ENCODE measurements at regions not wholly inside any gene's neighbourhood (a gene's known extent, or its start where the extent isn't known, plus 50 kb on each side); places are given as distances from the start of the nearest gene placed in this dataset.

GRCh38 chr11:35071722-35072121, 67.2 kb upstream of the CD44 start:
- no peak overlapping the region for H3K4me3 ChIP-seq (ENCODE audit: low read depth, low read length)
- ChIA-PET POLR2A (no interaction called here), CTCF (interaction anchor here (1.0 kb wide), 1 partner anchor 13 kb away, joined by 3 read pairs; no protein-coding TSS in a partner anchor)
- TF ChIP-seq, protein P1, sequence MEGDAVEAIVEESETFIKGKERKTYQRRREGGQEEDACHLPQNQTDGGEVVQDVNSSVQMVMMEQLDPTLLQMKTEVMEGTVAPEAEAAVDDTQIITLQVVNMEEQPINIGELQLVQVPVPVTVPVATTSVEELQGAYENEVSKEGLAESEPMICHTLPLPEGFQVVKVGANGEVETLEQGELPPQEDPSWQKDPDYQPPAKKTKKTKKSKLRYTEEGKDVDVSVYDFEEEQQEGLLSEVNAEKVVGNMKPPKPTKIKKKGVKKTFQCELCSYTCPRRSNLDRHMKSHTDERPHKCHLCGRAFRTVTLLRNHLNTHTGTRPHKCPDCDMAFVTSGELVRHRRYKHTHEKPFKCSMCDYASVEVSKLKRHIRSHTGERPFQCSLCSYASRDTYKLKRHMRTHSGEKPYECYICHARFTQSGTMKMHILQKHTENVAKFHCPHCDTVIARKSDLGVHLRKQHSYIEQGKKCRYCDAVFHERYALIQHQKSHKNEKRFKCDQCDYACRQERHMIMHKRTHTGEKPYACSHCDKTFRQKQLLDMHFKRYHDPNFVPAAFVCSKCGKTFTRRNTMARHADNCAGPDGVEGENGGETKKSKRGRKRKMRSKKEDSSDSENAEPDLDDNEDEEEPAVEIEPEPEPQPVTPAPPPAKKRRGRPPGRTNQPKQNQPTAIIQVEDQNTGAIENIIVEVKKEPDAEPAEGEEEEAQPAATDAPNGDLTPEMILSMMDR (IDR thresholded peaks at IDR 0.05; ENCODE audit: insufficient read depth, low read depth, low read length) = no peak
- H3K27me3 ChIP-seq (ENCODE audit: control insufficient read depth, insufficient read depth, low read length) = no peaks in the 10 kb centered on the region
- H3K36me3 ChIP-seq (ENCODE audit: control insufficient read depth, insufficient read depth, low read length) = no peaks in the 10 kb centered on the region
- DNase-seq (ENCODE audit: low read depth) = no peak

DNA sequence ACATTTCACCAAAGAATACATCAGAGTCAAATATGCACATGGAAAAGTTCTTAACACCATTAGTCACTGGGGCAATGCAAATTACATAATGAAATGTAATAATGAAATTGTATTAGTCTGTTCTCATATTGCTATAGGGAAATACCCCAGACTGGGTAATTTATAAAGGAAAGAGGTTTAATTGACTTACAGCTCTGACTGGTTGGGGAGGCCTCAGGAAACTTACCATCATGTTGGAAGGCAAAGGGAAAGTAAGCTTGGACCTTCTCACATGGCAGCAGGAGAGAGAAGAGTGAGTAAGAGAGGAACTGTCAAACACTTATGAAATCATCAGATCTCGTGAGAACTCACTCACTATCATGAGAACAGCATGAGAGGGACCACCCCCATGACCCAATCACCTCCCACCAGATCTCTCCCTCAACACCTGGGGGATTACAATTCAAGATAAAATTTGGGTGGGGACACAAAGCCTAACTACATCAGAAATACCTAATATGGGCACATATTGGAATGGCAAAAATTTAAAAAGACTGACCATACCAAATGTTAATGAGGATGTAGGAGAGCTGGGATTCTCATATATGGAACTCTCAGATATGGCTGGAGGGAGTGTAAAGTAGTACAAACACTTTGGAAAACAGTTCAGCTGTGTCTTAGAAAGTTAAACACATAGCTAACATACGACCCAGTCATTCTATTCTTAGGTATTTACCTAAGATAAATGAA, 65.1 kb upstream of the CD44 start:
- POLR2A ChIA-PET = no interaction called here
- TF ChIP-seq, protein P1 (IDR thresholded peaks at IDR 0.05; ENCODE audit: insufficient read depth, low read depth, low read length) = no peak

DNA sequence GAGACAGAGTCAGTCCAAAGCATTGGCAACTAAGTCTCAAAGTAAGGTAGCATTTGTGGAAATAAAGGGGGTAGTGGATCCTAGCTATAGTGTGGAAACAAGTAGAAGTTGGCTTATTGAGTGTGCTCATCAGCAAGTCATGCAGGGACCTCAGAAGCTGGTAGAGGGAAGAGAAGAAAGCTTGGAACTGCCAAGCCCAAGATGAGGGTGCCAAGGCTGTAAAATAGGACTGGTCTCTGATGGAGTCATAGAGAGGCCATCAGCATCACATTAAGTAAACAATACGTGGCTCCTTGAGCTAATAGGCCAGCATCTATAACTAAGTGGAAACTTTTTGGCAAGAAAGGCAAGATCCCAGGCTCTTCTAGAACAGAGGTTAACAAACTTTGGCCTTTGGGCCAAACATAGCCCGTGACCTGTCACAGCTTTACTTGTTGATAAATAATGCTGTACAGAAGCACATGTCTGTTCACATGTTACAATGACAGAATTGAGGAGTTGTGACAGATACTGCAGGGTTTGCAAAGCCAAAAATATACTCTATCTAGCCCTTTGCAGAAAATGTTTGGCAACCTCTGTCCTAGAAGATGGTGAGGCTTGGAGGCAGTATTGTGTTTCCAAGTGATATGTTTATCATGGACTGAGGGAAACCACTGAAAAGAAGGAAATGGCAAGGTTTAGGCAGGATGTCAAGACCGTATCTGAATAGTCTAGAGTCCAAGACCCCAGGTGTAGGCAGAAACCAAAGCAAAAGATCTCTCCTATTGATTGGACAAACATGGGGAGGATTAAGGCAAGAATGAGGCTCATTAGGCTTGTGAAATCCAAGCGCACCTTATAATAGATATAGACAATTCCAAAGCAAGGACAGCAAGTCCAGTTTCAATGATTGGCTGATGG, 62.5 kb upstream of the CD44 start:
- Histone ChIP-seq H3K36me3 (ENCODE audit: control insufficient read depth, insufficient read depth, low read length) (no peaks in the 10 kb centered on the region), H3K4me3 (ENCODE audit: low read depth, low read length) (no peak overlapping the region), H3K27me3 (ENCODE audit: control insufficient read depth, insufficient read depth, low read length) (no peaks in the 10 kb centered on the region)
- POLR2A ChIA-PET = no interaction called here
- no peak for DNase-seq (ENCODE audit: low read depth)
- TF ChIP-seq, protein P1 (IDR thresholded peaks at IDR 0.05; ENCODE audit: insufficient read depth, low read depth, low read length) = no peak
- CTCF ChIA-PET = no interaction called here

More for the DNA sequence above, 65.1 kb upstream of the CD44 start:
- CTCF ChIA-PET = no interaction called here
- no peak for DNase-seq (ENCODE audit: low read depth)
- Histone ChIP-seq H3K4me3 (ENCODE audit: low read depth, low read length) (no peak overlapping the region), H3K27me3 (ENCODE audit: control insufficient read depth, insufficient read depth, low read length) (no peaks in the 10 kb centered on the region), H3K36me3 (ENCODE audit: control insufficient read depth, insufficient read depth, low read length) (no peaks in the 10 kb centered on the region)

DNA sequence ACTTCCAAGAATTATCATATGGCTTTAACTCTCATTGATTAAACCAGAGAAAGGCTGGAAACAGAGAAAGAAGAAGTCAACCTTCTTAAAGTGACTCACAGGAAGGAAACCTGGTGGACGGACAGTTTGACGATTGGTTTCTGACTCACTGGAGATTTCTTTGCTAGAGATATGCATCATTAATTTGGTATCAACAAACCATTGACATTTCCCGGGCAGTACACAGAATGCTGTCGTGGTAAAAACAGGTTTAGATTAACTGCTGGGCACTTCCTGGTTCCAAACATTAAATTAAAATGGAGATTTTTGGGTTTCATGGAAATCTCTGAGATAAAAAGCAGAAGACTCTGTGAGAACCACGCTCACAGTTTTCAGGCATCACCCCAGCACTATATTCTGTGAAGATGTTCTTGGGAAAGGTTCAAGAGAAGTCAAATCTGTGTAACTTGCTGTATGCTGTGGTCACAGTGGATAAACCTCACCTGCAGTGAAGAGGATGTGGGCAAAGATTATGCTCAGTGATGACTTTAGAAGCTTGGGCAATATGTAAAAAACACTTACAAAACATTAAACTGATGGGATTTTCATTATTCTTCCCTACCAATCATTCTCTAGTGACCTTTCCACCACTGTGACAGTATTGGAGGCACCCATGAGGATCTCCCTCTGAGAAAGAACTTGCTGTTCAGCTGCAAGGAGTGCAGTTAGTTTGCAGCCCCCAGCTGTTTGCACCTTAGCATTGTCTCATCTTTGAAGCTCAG, 61.1 kb upstream of the CD44 start:
- TF ChIP-seq, protein P1 (IDR thresholded peaks at IDR 0.05; ENCODE audit: insufficient read depth, low read depth, low read length) = no peak
- ChIA-PET CTCF (no interaction called here), POLR2A (interaction anchor here (0.6 kb wide), 1 partner anchor 1570 kb away, joined by 4 read pairs; no protein-coding TSS in a partner anchor)
- no peaks in the 10 kb centered on the region for H3K27me3 ChIP-seq (ENCODE audit: control insufficient read depth, insufficient read depth, low read length)
- H3K4me3 ChIP-seq (ENCODE audit: low read depth, low read length) = no peak overlapping the region
- no peak for DNase-seq (ENCODE audit: low read depth)
- H3K36me3 ChIP-seq (ENCODE audit: control insufficient read depth, insufficient read depth, low read length) = no peaks in the 10 kb centered on the region

DNA sequence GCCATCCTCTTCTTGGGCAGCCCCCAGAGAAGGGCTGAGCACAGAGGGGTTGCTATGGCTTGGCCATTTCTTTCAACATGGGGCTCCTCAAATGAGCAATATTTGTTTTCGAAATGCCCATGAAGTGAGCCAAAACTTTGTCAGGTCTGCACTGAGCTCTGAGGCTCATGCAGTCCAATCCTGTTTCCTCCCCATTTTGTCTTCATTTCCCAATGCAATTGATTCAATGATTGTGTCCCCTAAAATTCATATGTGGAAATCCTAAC, 60.6 kb upstream of the CD44 start:
- ChIA-PET POLR2A (interaction anchor here (0.6 kb wide), 1 partner anchor 1570 kb away, joined by 4 read pairs; no protein-coding TSS in a partner anchor), CTCF (no interaction called here)
- TF ChIP-seq, protein P1 (IDR thresholded peaks at IDR 0.05; ENCODE audit: insufficient read depth, low read depth, low read length) = no peak

More for the DNA sequence above, 60.6 kb upstream of the CD44 start:
- Histone ChIP-seq H3K4me3 (ENCODE audit: low read depth, low read length) (no peak overlapping the region), H3K27me3 (ENCODE audit: control insufficient read depth, insufficient read depth, low read length) (no peaks in the 10 kb centered on the region), H3K36me3 (ENCODE audit: control insufficient read depth, insufficient read depth, low read length) (no peaks in the 10 kb centered on the region)
- no peak for DNase-seq (ENCODE audit: low read depth)
